ENCODE measurements at regions not wholly inside any gene's neighbourhood (a gene's known extent, or its start where the extent isn't known, plus 50 kb on each side); places are given as distances from the start of the nearest gene placed in this dataset.

- TF ChIP-seq CTCF (IDR thresholded peaks at IDR 0.05; ENCODE audit: extremely low read depth, insufficient read depth, missing control alignments): no peak
- in situ Hi-C loops (cut with MboI; ENCODE audit: low pct_unique_long_range_greater_than_20kb, low sequenced_read_pairs, unreplicated experiment): no loop called here
- peak; percentile 38 for DNase-seq (ENCODE audit: low spot score)
These were observed 250.1 kb upstream of the CTAGE1 start for GRCh38 chr18:22667616-22668422.

- no peak for TF ChIP-seq CTCF (IDR thresholded peaks at IDR 0.05; ENCODE audit: extremely low read depth, insufficient read depth, missing control alignments)
- no peak for DNase-seq (ENCODE audit: low spot score)
- in situ Hi-C loops (cut with MboI; ENCODE audit: low pct_unique_long_range_greater_than_20kb, low sequenced_read_pairs, unreplicated experiment): no loop called here
These were observed 250.8 kb upstream of the CTAGE1 start for GRCh38 chr18:22668496-22668895.

GRCh38 chr18:22670914-22671313 is 253.2 kb upstream of the CTAGE1 start:
- DNase-seq (ENCODE audit: low spot score): peak; percentile 7
- TF ChIP-seq CTCF (IDR thresholded peaks at IDR 0.05; ENCODE audit: extremely low read depth, insufficient read depth, missing control alignments): no peak
- in situ Hi-C loops (cut with MboI; ENCODE audit: low pct_unique_long_range_greater_than_20kb, low sequenced_read_pairs, unreplicated experiment): no loop called here

GRCh38 chr18:22673182-22673862 is 255.6 kb upstream of the CTAGE1 start:
- DNase-seq (ENCODE audit: low spot score): no peak
- TF ChIP-seq CTCF (IDR thresholded peaks at IDR 0.05; ENCODE audit: extremely low read depth, insufficient read depth, missing control alignments): no peak
- in situ Hi-C loops (cut with MboI; ENCODE audit: low pct_unique_long_range_greater_than_20kb, low sequenced_read_pairs, unreplicated experiment): no loop called here

- TF ChIP-seq CTCF (IDR thresholded peaks at IDR 0.05; ENCODE audit: extremely low read depth, insufficient read depth, missing control alignments): no peak
- in situ Hi-C loops (cut with MboI; ENCODE audit: low pct_unique_long_range_greater_than_20kb, low sequenced_read_pairs, unreplicated experiment): no loop called here
- DNase-seq (ENCODE audit: low spot score): no peak
These were observed 256.6 kb upstream of the CTAGE1 start for GRCh38 chr18:22674272-22674671.

GRCh38 chr18:22675006-22675405 is 257.3 kb upstream of the CTAGE1 start:
- in situ Hi-C loops (cut with MboI; ENCODE audit: low pct_unique_long_range_greater_than_20kb, low sequenced_read_pairs, unreplicated experiment): no loop called here
- DNase-seq (ENCODE audit: low spot score): no peak
- no peak for TF ChIP-seq CTCF (IDR thresholded peaks at IDR 0.05; ENCODE audit: extremely low read depth, insufficient read depth, missing control alignments)
